K562 (cell line): ENCODE measurements at regions not wholly inside any gene's neighbourhood (a gene's known extent, or its start where the extent isn't known, plus 50 kb on each side); places are given as distances from the start of the nearest gene placed in this dataset.

ENCODE experiments used
- ATAC-seq: fragments of 200-7000 bp; cut with Tn5 transposase; 3 replicates; pipeline ENCODE4 v1.9.1; 2020; ENCODE audit warnings: moderate library complexity
- BruUV-seq: library from RNA; stranded (reverse); fragments of 400-500 nt; replicated peaks from 2 replicates; lab custom pipeline; 2021; lab: Mats Ljungman, UMichigan
- CTCF ChIA-PET: fragments of 300-600 bp; formaldehyde crosslinking; extraction: SDS; loops from one replicate; lab custom pipeline; 2021; ENCODE audit warnings: low intra/inter-chr PET ratio; lab: Yijun Ruan, JAX
- POLR2A ChIA-PET: fragments of 300-600, 350-650 bp; sonication (Branson Sonifier 250); formaldehyde crosslinking; extraction: SDS; loops from one replicate; lab custom pipeline; 2021; ENCODE audit warnings: antibody characterized with exemption, inconsistent platforms; lab: Yijun Ruan, JAX
- DNase-seq, 4 experiments: peaks; one replicate each; pipeline versions ENCODE4 v3.0.0 to v3.0.0-alpha.2; 2011 to 2018; ENCODE audit warnings: low spot score in 3 of 4, mixed read lengths in 3 of 4; ENCODE audit errors: extremely low read depth in 1 of 4
- FAIRE-seq: peaks from 2 replicates; lab custom pipeline; 2011; peaks lifted over from hg19 to GRCh38; lab: Jason Lieb, UNC
- H2AFZ ChIP-seq: 2 replicates; pipeline ENCODE4 v1.6.0; 2011; ENCODE audit warnings: low read depth, low read length, control low read depth, inconsistent platforms
- H3K27ac ChIP-seq: fragments of 200-600 bp; 3 replicates; pipeline ENCODE4 v1.8.0; 2011; ENCODE audit warnings: low read depth, mild to moderate bottlenecking, control low read depth, inconsistent platforms, low read length, moderate library complexity, mixed read lengths; ENCODE audit errors: extremely low read depth
- H3K27me3 ChIP-seq, 2 experiments: fragments of 300-600 bp in 1 of 2; 2 replicates in 1 of 2; 3 replicates in 1 of 2; pipeline versions ENCODE4 v1.6.0 to v1.8.0; 2011; ENCODE audit warnings: inconsistent platforms in 2 of 2, low read length in 2 of 2, mild to moderate bottlenecking in 1 of 2, mixed read lengths in 1 of 2, moderate library complexity in 1 of 2; ENCODE audit not compliant: control insufficient read depth in 2 of 2, insufficient read depth in 2 of 2
- H3K36me3 ChIP-seq: fragments of 300-600 bp; 3 replicates; pipeline ENCODE4 v1.8.0; 2011; ENCODE audit warnings: mild to moderate bottlenecking, low read length, inconsistent platforms; ENCODE audit not compliant: control insufficient read depth, insufficient read depth
- H3K4me1 ChIP-seq, 2 experiments: fragments of 200-600 bp in 1 of 2; replicated peaks in 1 of 2; 2 replicates in 1 of 2; 3 replicates in 1 of 2; pipeline versions ENCODE4 v1.5.1 to v1.8.0; 2011; ENCODE audit warnings: inconsistent platforms in 2 of 2, low read length in 2 of 2, mild to moderate bottlenecking in 1 of 2, mixed read lengths in 1 of 2, moderate library complexity in 1 of 2; ENCODE audit not compliant: control insufficient read depth in 2 of 2, insufficient read depth in 2 of 2
- H3K4me2 ChIP-seq: 2 replicates; pipeline ENCODE4 v1.6.1; 2011; ENCODE audit warnings: low read length, control low read depth, inconsistent platforms, mixed read lengths; ENCODE audit not compliant: insufficient read depth
- H3K4me3 ChIP-seq: fragments of 200-600 bp; sonication (generic), shearing (Covaris generic); 2 replicates; pipeline ENCODE4 v1.5.1; 2016; ENCODE audit warnings: control low read depth, inconsistent platforms
- H3K79me2 ChIP-seq: fragments of 200-600 bp; 3 replicates; pipeline ENCODE4 v1.8.0; 2011; ENCODE audit warnings: low read length, inconsistent platforms; ENCODE audit not compliant: control insufficient read depth, insufficient read depth
- H3K9ac ChIP-seq, 2 experiments: 2 replicates each; pipeline versions ENCODE4 v1.6.0 to v1.6.1; 2011; ENCODE audit warnings: low read depth in 2 of 2, low read length in 2 of 2, control low read depth in 1 of 2, inconsistent platforms in 1 of 2, mild to moderate bottlenecking in 1 of 2, mixed read lengths in 1 of 2; ENCODE audit not compliant: insufficient read depth in 1 of 2
- H3K9me1 ChIP-seq: one replicate; pipeline ENCODE4 v1.6.0; 2011; ENCODE audit warnings: inconsistent platforms, mild to moderate bottlenecking, low read length, moderate library complexity; ENCODE audit not compliant: control insufficient read depth, insufficient read depth
- H3K9me3 ChIP-seq: replicated peaks from 2 replicates; pipeline ENCODE4 v1.5.1; 2011; ENCODE audit warnings: low read depth, low read length, inconsistent platforms; ENCODE audit not compliant: control insufficient read depth, insufficient read depth
- H4K20me1 ChIP-seq: replicated peaks from 2 replicates; pipeline ENCODE4 v1.6.1; 2011; ENCODE audit warnings: low read length, inconsistent platforms, mixed read lengths; ENCODE audit not compliant: control insufficient read depth, insufficient read depth
- CTCF ChIP-seq, 3 experiments: IDR thresholded peaks in 2 of 3; conservative IDR thresholded peaks in 1 of 3; 2 replicates each; pipeline ENCODE4 v1.5.1; 2011 to 2012; ENCODE audit warnings: low read length in 3 of 3, mild to moderate bottlenecking in 3 of 3, control low read depth in 2 of 3, improper control_type of control experiment in 1 of 3, inconsistent platforms in 1 of 3, low read depth in 1 of 3, mixed read lengths in 1 of 3, moderate library complexity in 1 of 3; ENCODE audit not compliant: insufficient read depth in 2 of 3
- E2F3 ChIP-seq: fragments of 250-450 bp; sonication (Bioruptor Pico); IDR thresholded peaks from 2 replicates; pipeline ENCODE4 v1.4.0; 2020; ENCODE audit warnings: mild to moderate bottlenecking
- HDAC3 ChIP-seq: fragments of 450-650 bp; IDR thresholded peaks from 2 replicates; pipeline ENCODE4 v1.6.1; 2018; ENCODE audit warnings: borderline replicate concordance, mild to moderate bottlenecking, moderate library complexity; ENCODE audit not compliant: partially characterized antibody
- JUNB ChIP-seq: fragments of 450-650 bp; formaldehyde crosslinking; conservative IDR thresholded peaks from 2 replicates; pipeline ENCODE4 v1.4.0; 2020; ENCODE audit warnings: mild to moderate bottlenecking
- RAD21 ChIP-seq, 2 experiments: fragments of 250-450 bp in 1 of 2; fragments of 450-650 bp in 1 of 2; sonication (Bioruptor Pico) in 1 of 2; formaldehyde crosslinking in 1 of 2; IDR thresholded peaks in 1 of 2; conservative IDR thresholded peaks in 1 of 2; 2 replicates each; pipeline versions ENCODE4 v1.4.0 to v1.8.0; 2020 to 2022; ENCODE audit warnings: mild to moderate bottlenecking in 2 of 2, moderate library complexity in 1 of 2
- SAFB ChIP-seq: fragments of 200-400 bp; formaldehyde crosslinking; IDR thresholded peaks from 2 replicates; pipeline ENCODE4 v1.6.1; 2017; ENCODE audit warnings: low read depth, low read length, borderline replicate concordance
- SMARCB1 ChIP-seq: IDR thresholded peaks from 2 replicates; pipeline ENCODE4 v1.6.1; 2011; ENCODE audit warnings: improper control_type of control experiment, low read depth; ENCODE audit not compliant: insufficient read length
- TEAD1 ChIP-seq, 2 experiments: fragments of 450-650 bp in 1 of 2; sonication (generic) in 1 of 2; formaldehyde crosslinking; IDR thresholded peaks; 2 replicates each; pipeline versions ENCODE4 v1.4.0 to v1.8.0; 2020 to 2022; ENCODE audit warnings: mild to moderate bottlenecking in 2 of 2, missing genetic modification reagents in 1 of 2
- ZBTB49 ChIP-seq: sonication (generic); formaldehyde crosslinking; IDR thresholded peaks from 2 replicates; pipeline ENCODE4 v1.8.0; 2022; ENCODE audit warnings: missing genetic modification reagents, mild to moderate bottlenecking, borderline replicate concordance
- in situ Hi-C: fragments of 300-500 bp; cut with MboI; formaldehyde crosslinking; loops from 4 replicates; pipeline ENCODE4 v1.15.0; 2018; ENCODE audit warnings: inconsistent platforms, mixed read lengths
- intact Hi-C: fragments of 100-400 bp; cut with micrococcal nuclease; formaldehyde crosslinking; loops from 2 replicates; pipeline ENCODE4 v1.14.2; 2022
- TF ChIP-seq, protein P1 (sequence below), 3 experiments: fragments of 200-800 bp in 1 of 3; sonication (Bioruptor generic) in 1 of 3; sonication (generic) in 1 of 3; formaldehyde crosslinking in 1 of 3; IDR thresholded peaks; 2 replicates each; pipeline versions ENCODE4 v1.6.1 to v1.8.0; 2016 to 2022; ENCODE audit warnings: mild to moderate bottlenecking in 2 of 3, missing compliant biosample characterization in 2 of 3, missing genetic modification characterization in 2 of 3, missing genetic modification reagents in 1 of 3
- TF ChIP-seq, protein P2 (sequence below): fragments of 450-650 bp; IDR thresholded peaks from 2 replicates; pipeline ENCODE4 v1.6.1; 2017; ENCODE audit warnings: antibody characterized with exemption
- TF ChIP-seq, protein P3 (sequence below): fragments of 450-650 bp; formaldehyde crosslinking; IDR thresholded peaks from 2 replicates; pipeline ENCODE4 v1.4.0; 2020; ENCODE audit warnings: mild to moderate bottlenecking, moderate library complexity

DNA sequence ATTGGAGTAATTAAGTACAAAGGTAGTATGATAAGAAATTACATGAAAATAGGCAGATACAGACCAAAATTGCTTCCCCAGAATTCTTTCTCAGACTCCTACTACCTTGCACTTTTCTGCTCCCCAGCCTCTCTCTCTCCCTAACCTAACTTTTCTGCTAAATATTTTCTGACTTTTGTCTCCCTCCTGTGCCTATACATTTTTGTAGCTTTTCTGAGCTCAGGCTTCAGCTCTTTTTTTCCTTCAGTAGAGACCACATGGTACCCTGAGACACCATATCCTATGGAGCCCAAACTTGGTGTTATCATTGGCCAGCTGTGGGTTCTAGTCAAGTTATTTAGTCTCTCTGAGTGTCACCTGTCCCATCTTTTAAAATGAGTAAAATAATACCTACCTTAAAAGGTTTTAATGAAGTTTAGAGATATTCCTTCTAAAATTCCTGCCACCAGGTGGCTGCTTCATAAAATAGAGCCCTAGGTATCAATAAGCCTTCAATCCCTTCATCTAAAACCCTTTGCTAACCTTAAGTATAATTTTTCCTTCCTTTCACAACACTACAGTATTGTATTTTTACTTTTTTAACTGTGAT lies 237.6 kb upstream of the DUSP10 start:
- H3K4me3 ChIP-seq = no peak overlapping the region
- no peak overlapping the region for H2AFZ ChIP-seq
- intact Hi-C loops = no loop called here
- no TSS peak for BruUV-seq
- H3K9me1 ChIP-seq = no peaks in the 10 kb centered on the region
- FAIRE-seq (no peak), DNase-seq (peak in 1 of 4 experiments; percentile 7), ATAC-seq (no peak; the same call in 1 of the 3 replicates)
- H3K27me3 ChIP-seq = no peaks in the 10 kb centered on the region
- POLR2A ChIA-PET = no interaction called here
- no peak overlapping the region for H3K4me2 ChIP-seq
- no peaks in the 10 kb centered on the region for H3K36me3 ChIP-seq
- H3K79me2 ChIP-seq = no peaks in the 10 kb centered on the region
- in situ Hi-C loops = no loop called here
- no peaks in the 10 kb centered on the region for H3K4me1 ChIP-seq
- CTCF ChIA-PET = no interaction called here
- H4K20me1 ChIP-seq = no peaks in the 10 kb centered on the region
- no peak overlapping the region for H3K27ac ChIP-seq
- no peak overlapping the region for H3K9ac ChIP-seq
- H3K9me3 ChIP-seq = no peaks in the 10 kb centered on the region
- TF ChIP-seq, protein P1, sequence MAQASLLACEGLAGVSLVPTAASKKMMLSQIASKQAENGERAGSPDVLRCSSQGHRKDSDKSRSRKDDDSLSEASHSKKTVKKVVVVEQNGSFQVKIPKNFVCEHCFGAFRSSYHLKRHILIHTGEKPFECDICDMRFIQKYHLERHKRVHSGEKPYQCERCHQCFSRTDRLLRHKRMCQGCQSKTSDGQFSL (CRISPR knock-in tag; IDR thresholded peaks at IDR 0.05) = no peak
- TF ChIP-seq, protein P1 (tag; IDR thresholded peaks at IDR 0.05) = no peak
- TF ChIP-seq JUNB (CRISPR knock-in tag) (no peak), SMARCB1 (no peak), ZBTB49 (CRISPR knock-in tag) (no peak), CTCF (IDR thresholded peaks at IDR 0.05 in 2 of 3, conservative IDR thresholded peaks at IDR 0.05 in 1 of 3; ENCODE audit: insufficient read depth in 2 of 3, low read depth in 1 of 3, low read length in 3 of 3) (0 out of 6 replicates have a peak, but pooled peaks of 1 of the 3 experiments have one; percentile 11), RAD21 (CRISPR knock-in tag; conservative IDR thresholded peaks at IDR 0.05 in 1 of 2, IDR thresholded peaks at IDR 0.05 in 1 of 2) (0 out of 4 replicates have a peak, but pooled peaks have one; percentile 13 to 17), HDAC3 (no peak), TEAD1 (CRISPR knock-in tag; IDR thresholded peaks at IDR 0.05) (peak in 1 of 2 experiments; percentile 91; a peak in 2 of 4 replicates), SAFB (no peak), E2F3 (CRISPR knock-in tag) (no peak)
- TF ChIP-seq, protein P2, sequence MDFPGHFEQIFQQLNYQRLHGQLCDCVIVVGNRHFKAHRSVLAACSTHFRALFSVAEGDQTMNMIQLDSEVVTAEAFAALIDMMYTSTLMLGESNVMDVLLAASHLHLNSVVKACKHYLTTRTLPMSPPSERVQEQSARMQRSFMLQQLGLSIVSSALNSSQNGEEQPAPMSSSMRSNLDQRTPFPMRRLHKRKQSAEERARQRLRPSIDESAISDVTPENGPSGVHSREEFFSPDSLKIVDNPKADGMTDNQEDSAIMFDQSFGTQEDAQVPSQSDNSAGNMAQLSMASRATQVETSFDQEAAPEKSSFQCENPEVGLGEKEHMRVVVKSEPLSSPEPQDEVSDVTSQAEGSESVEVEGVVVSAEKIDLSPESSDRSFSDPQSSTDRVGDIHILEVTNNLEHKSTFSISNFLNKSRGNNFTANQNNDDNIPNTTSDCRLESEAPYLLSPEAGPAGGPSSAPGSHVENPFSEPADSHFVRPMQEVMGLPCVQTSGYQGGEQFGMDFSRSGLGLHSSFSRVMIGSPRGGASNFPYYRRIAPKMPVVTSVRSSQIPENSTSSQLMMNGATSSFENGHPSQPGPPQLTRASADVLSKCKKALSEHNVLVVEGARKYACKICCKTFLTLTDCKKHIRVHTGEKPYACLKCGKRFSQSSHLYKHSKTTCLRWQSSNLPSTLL = no peak
- TF ChIP-seq, protein P3, sequence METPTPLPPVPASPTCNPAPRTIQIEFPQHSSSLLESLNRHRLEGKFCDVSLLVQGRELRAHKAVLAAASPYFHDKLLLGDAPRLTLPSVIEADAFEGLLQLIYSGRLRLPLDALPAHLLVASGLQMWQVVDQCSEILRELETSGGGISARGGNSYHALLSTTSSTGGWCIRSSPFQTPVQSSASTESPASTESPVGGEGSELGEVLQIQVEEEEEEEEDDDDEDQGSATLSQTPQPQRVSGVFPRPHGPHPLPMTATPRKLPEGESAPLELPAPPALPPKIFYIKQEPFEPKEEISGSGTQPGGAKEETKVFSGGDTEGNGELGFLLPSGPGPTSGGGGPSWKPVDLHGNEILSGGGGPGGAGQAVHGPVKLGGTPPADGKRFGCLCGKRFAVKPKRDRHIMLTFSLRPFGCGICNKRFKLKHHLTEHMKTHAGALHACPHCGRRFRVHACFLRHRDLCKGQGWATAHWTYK (CRISPR knock-in tag) = no peak
